ENCODE measurements at regions not wholly inside any gene's neighbourhood (a gene's known extent, or its start where the extent isn't known, plus 50 kb on each side); places are given as distances from the start of the nearest gene placed in this dataset.
"Not testable (repeated sequence)": the region's sequence is repeated elsewhere in the genome, so short reads cannot be mapped to it uniquely, and the experiment has no call there.

DNA sequence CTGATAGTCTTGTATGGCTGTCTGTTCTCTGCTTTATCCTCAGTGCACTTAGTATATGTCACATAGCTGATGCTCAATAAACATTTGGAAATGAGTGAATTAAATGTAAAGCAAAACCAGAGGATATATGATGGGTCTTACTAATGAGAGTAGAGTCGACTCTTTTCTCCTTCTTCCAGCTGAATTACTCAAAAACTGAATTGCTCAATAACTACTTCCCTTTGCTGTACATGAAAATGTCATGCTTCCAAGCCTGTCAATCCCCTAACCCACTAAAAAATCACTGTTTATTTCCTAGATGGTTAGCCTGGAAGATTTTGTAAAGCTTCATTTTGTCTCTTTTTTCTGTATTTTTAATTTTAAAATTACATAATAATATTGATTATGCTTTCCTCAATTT, 88.0 kb downstream of the OR13A1 start:
- intact Hi-C loops (cut with DNase I; ENCODE audit: low total_unique reads), result no loop called here
- 75 to 79% methylated on average over 1 of the region's 1 CpG for WGBS, 2 donors
- no peaks in the 10 kb centered on the region for H3K36me3 ChIP-seq (ENCODE audit: low read depth, missing control alignments)
- H3K4me1 ChIP-seq, result no peaks in the 10 kb centered on the region
- H3K27ac ChIP-seq, result no peak overlapping the region
- H3K27me3 ChIP-seq, result no peaks in the 10 kb centered on the region
- no peak for TF ChIP-seq POLR2A (IDR thresholded peaks at IDR 0.05)
- no peak overlapping the region for H3K4me3 ChIP-seq
- DNase-seq, result no peak
- H3K9me3 ChIP-seq, result no peaks in the 10 kb centered on the region

DNA sequence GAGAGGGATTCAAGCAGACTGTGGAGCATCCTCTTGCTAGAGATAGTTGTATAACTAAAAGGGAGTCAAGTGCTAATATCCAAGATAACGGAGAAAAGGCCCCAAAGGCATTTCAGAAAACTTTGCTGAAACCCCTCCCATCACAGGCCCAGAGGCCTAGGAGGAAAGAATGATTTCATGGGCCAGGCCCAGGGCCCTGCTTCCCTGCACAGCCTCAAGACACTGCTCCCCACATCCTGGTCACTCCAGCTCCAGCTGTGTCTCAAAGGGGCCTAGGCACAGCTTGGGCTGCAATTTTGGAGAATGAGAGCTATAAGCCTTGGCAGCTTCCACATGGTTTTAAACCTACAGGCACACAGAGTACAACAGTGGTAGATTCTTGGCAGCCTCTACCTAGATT, 85.6 kb downstream of the OR13A1 start:
- TF ChIP-seq, protein P1, sequence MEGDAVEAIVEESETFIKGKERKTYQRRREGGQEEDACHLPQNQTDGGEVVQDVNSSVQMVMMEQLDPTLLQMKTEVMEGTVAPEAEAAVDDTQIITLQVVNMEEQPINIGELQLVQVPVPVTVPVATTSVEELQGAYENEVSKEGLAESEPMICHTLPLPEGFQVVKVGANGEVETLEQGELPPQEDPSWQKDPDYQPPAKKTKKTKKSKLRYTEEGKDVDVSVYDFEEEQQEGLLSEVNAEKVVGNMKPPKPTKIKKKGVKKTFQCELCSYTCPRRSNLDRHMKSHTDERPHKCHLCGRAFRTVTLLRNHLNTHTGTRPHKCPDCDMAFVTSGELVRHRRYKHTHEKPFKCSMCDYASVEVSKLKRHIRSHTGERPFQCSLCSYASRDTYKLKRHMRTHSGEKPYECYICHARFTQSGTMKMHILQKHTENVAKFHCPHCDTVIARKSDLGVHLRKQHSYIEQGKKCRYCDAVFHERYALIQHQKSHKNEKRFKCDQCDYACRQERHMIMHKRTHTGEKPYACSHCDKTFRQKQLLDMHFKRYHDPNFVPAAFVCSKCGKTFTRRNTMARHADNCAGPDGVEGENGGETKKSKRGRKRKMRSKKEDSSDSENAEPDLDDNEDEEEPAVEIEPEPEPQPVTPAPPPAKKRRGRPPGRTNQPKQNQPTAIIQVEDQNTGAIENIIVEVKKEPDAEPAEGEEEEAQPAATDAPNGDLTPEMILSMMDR (IDR thresholded peaks at IDR 0.05), result no peak
- TF ChIP-seq POLR2A (IDR thresholded peaks at IDR 0.05), result no peak
- H3K9me3 ChIP-seq, result no peaks in the 10 kb centered on the region
- no peaks in the 10 kb centered on the region for H3K27me3 ChIP-seq
- H3K36me3 ChIP-seq (ENCODE audit: low read depth, missing control alignments), result no peaks in the 10 kb centered on the region
- intact Hi-C loops (cut with DNase I; ENCODE audit: low total_unique reads), result no loop called here
- H3K4me3 ChIP-seq, result no peak overlapping the region
- no peaks in the 10 kb centered on the region for H3K4me1 ChIP-seq
- H3K27ac ChIP-seq, result no peak overlapping the region
- 96 to 100% methylated on average over 1 of the region's 1 CpG for WGBS, 2 donors
- DNase-seq, result no peak

DNA sequence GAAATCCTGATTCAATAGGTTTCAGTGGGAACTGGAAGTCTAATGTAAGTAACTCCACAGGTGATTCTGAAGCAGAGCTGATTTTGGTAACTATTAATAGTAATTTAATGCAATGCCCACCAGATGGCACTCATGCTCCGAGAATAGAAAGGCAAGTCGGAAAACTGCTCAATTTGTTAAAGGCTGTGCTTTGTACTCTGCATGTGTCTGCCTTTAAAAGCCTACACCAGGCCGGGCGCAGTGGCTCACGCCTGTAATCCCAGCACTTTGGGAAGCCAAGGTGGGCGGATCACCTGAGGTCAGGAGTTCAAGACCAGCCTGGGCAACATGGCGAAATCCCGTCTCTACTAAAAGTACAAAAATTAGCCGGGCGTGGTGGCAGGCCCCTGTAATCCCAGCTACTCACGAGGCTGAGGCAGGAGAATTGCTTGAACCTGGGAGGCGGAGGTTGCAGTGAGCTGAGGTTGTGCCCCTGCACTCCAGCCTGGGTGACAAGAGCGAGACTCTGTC, 80.1 kb downstream of the OR13A1 start:
- H3K27ac ChIP-seq; H3K9me3 ChIP-seq; H3K36me3 ChIP-seq (ENCODE audit: low read depth, missing control alignments); intact Hi-C loops (cut with DNase I; ENCODE audit: low total_unique reads); H3K4me1 ChIP-seq; H3K27me3 ChIP-seq; H3K4me3 ChIP-seq: not testable (repeated sequence)
- TF ChIP-seq, protein P1 (IDR thresholded peaks at IDR 0.05), result peak in 2 of 3 experiments; percentile 38 to 42
- DNase-seq, result peak; percentile 50
- WGBS, 2 donors, result 44 to 54% methylated on average over 13 of the region's 13 CpGs

DNA sequence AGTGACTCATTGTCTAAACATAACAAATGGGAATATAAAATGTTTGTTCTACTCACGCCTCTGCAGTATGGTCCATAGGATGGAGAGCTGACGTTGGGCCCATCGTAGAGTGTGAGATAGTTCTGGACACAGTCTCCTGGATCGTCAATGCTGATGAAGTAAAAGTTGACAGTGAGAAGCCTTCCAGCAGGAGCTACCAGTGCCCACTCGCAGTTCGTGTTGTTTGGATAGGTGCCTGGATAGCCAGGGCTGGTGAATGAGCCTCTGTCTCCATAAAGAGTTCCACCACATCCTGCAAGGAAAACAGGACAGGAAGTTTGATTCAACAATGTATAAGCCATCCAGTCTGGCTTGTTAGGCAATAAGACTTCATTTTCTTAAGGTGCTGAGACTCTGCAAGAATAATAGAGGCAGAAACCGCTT, 79.6 kb downstream of the OR13A1 start:
- intact Hi-C loops (cut with DNase I; ENCODE audit: low total_unique reads), result no loop called here

DNA sequence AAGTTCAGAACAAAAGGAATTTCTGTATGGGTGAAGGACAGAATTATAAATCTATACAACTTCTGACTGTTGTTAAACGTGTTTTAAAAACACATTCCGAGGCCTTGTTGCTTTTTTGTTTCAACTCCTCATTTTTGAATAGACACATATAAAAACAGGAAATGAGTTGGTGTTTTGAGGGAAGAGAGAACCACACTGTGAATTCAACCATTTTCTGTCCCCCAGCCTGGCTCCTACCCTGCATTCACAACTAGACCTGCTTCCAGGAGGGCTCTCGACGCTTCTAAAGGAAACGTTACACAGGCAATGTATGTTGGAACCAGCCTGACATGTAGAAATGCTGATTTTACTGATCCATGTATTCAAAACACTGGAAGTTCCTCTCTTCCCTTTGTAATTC, 76.5 kb downstream of the OR13A1 start:
- no peak overlapping the region for H3K4me3 ChIP-seq
- H3K27me3 ChIP-seq, result no peaks in the 10 kb centered on the region
- no peaks in the 10 kb centered on the region for H3K9me3 ChIP-seq
- H3K27ac ChIP-seq, result no peak overlapping the region
- H3K4me1 ChIP-seq, result no peaks in the 10 kb centered on the region
- WGBS, 2 donors, result 72 to 74% methylated on average over 5 of the region's 5 CpGs
- no peak for TF ChIP-seq POLR2A (IDR thresholded peaks at IDR 0.05)
- TF ChIP-seq, protein P1 (IDR thresholded peaks at IDR 0.05), result no peak
- DNase-seq, result no peak
- no peaks in the 10 kb centered on the region for H3K36me3 ChIP-seq (ENCODE audit: low read depth, missing control alignments)
- intact Hi-C loops (cut with DNase I; ENCODE audit: low total_unique reads), result no loop called here

More for the DNA sequence above, 79.6 kb downstream of the OR13A1 start:
- H3K4me1 ChIP-seq, result no peaks in the 10 kb centered on the region
- no peak for TF ChIP-seq POLR2A (IDR thresholded peaks at IDR 0.05)
- TF ChIP-seq, protein P1 (IDR thresholded peaks at IDR 0.05), result no peak
- DNase-seq, result no peak
- no peak overlapping the region for H3K27ac ChIP-seq
- no peaks in the 10 kb centered on the region for H3K9me3 ChIP-seq
- H3K27me3 ChIP-seq, result no peaks in the 10 kb centered on the region
- H3K4me3 ChIP-seq, result no peak overlapping the region
- no peaks in the 10 kb centered on the region for H3K36me3 ChIP-seq (ENCODE audit: low read depth, missing control alignments)
- 66 to 85% methylated on average over 7 of the region's 7 CpGs for WGBS, 2 donors

Data from testis (tissue), 2 donors.